Left ventricle myocardium inferior (tissue), 1 donor: ENCODE measurements at regions not wholly inside any gene's neighbourhood (a gene's known extent, or its start where the extent isn't known, plus 50 kb on each side); places are given as distances from the start of the nearest gene placed in this dataset.

Experiments
- DNase-seq: peaks from one replicate; pipeline ENCODE4 v3.0.0-alpha.2; 2020
- H3K27ac ChIP-seq: fragments of 200-600 bp; replicated peaks from 2 replicates; pipeline ENCODE4 v1.8.0; 2021
- H3K27me3 ChIP-seq: fragments of 200-600 bp; 2 replicates; pipeline ENCODE4 v1.8.0; 2021; ENCODE audit warnings: low read depth
- H3K36me3 ChIP-seq: fragments of 200-600 bp; 2 replicates; pipeline ENCODE4 v1.8.0; 2021
- H3K4me1 ChIP-seq: fragments of 200-600 bp; 2 replicates; pipeline ENCODE4 v1.8.0; 2021
- H3K4me3 ChIP-seq: fragments of 200-600 bp; 2 replicates; pipeline ENCODE4 v1.8.0; 2021; ENCODE audit warnings: mild to moderate bottlenecking, moderate library complexity
- H3K9me3 ChIP-seq: fragments of 200-600 bp; replicated peaks from 2 replicates; pipeline ENCODE4 v1.8.0; 2021
- CTCF ChIP-seq: fragments of 200-600 bp; IDR thresholded peaks from 2 replicates; pipeline ENCODE4 v1.8.0; 2021; ENCODE audit warnings: antibody characterized with exemption, mild to moderate bottlenecking, borderline replicate concordance
- intact Hi-C: fragments of 100-400 bp; cut with micrococcal nuclease; formaldehyde crosslinking; loops from one replicate; pipeline ENCODE4 v1.11.0; 2022
- donor health status: DM: no; HTN: yes; CAD: no; lungs with severe emphysema.

- intact Hi-C loops = no loop called here
- no peak for TF ChIP-seq CTCF
- Histone ChIP-seq H3K27ac (peak overlapping the region; percentile 78), H3K36me3 (no peaks in the 10 kb centered on the region), H3K4me1 (peaks cover 49% of the 10 kb centered on the region), H3K4me3 (no peak overlapping the region), H3K9me3 (no peaks in the 10 kb centered on the region), H3K27me3 (no peaks in the 10 kb centered on the region)
- DNase-seq = no peak
Measured at GRCh38 chr7:104963378-104963990, 50.5 kb upstream of the KMT2E start.

GRCh38 chr7:104963991-104964385 lies 50.0 kb upstream of the KMT2E start:
- no peaks in the 10 kb centered on the region for H3K36me3 ChIP-seq
- TF ChIP-seq CTCF = no peak
- intact Hi-C loops = no loop called here
- no peak for DNase-seq
- H3K27ac ChIP-seq = peak overlapping the region; percentile 78
- no peaks in the 10 kb centered on the region for H3K27me3 ChIP-seq
- peaks cover 47% of the 10 kb centered on the region for H3K4me1 ChIP-seq
- no peak overlapping the region for H3K4me3 ChIP-seq
- no peaks in the 10 kb centered on the region for H3K9me3 ChIP-seq
